H1 (cell line): ENCODE measurements at regions not wholly inside any gene's neighbourhood (a gene's known extent, or its start where the extent isn't known, plus 50 kb on each side); places are given as distances from the start of the nearest gene placed in this dataset.

Experiments
- CTCF ChIA-PET: fragments of 300-600 bp; sonication (Branson Sonifier 250); formaldehyde crosslinking; loops from one replicate; lab custom pipeline; 2021; ENCODE audit not compliant: partially characterized antibody; lab: Charles Lee
- POLR2A ChIA-PET: fragments of 300-600 bp; sonication (Branson Sonifier 250); formaldehyde crosslinking; loops from one replicate; lab custom pipeline; 2021; ENCODE audit warnings: inconsistent platforms; ENCODE audit not compliant: partially characterized antibody; lab: Charles Lee
- DNase-seq, 2 experiments: peaks; one replicate each; pipeline versions ENCODE4 v3.0.0 to v3.0.0-alpha.2; 2010 to 2022; ENCODE audit warnings: low spot score in 2 of 2, low read depth in 1 of 2, mixed read lengths in 1 of 2
- FAIRE-seq: peaks from 2 replicates; lab custom pipeline; 2011; peaks lifted over from hg19 to GRCh38; lab: Jason Lieb, UNC
- H2AFZ ChIP-seq: 2 replicates; pipeline ENCODE4 v1.8.1; 2012; ENCODE audit warnings: low read length, inconsistent platforms
- H2AK5ac ChIP-seq: 2 replicates; pipeline ENCODE4 v1.6.1; 2013; ENCODE audit warnings: low read depth, low read length
- H2BK120ac ChIP-seq: replicated peaks from 2 replicates; pipeline ENCODE3; 2013; ENCODE audit warnings: low read depth, low read length, inconsistent platforms
- H2BK12ac ChIP-seq: 2 replicates; pipeline ENCODE4 v1.6.1; 2013; ENCODE audit warnings: low read depth, low read length
- H2BK15ac ChIP-seq: 2 replicates; pipeline ENCODE4 v1.6.1; 2013; ENCODE audit warnings: low read length
- H2BK20ac ChIP-seq: 2 replicates; pipeline ENCODE4 v1.6.1; 2013; ENCODE audit warnings: low read length
- H2BK5ac ChIP-seq: 2 replicates; pipeline ENCODE4 v1.6.1; 2013; ENCODE audit warnings: low read depth, low read length
- H3K14ac ChIP-seq: 2 replicates; pipeline ENCODE4 v1.6.1; 2013; ENCODE audit warnings: inconsistent platforms; ENCODE audit not compliant: insufficient read length
- H3K18ac ChIP-seq: 2 replicates; pipeline ENCODE4 v1.6.1; 2013; ENCODE audit warnings: low read length; ENCODE audit errors: extremely low read depth
- H3K23ac ChIP-seq: 2 replicates; pipeline ENCODE4 v1.6.1; 2013; ENCODE audit warnings: inconsistent platforms; ENCODE audit not compliant: insufficient read length
- H3K23me2 ChIP-seq: 2 replicates; pipeline ENCODE4 v1.6.1; 2013; ENCODE audit warnings: low read depth, low read length
- H3K27ac ChIP-seq: 2 replicates; pipeline ENCODE4 v1.6.1; 2011; ENCODE audit warnings: low read depth, low read length, inconsistent platforms
- H3K27me3 ChIP-seq, 4 experiments: replicated peaks in 1 of 4; 1 replicate in 1 of 4; 2 replicates in 3 of 4; pipeline versions ENCODE4 v1.6.1 to v1.8.1; 2011 to 2013; ENCODE audit warnings: low read length in 3 of 4, mild to moderate bottlenecking in 3 of 4, inconsistent platforms in 2 of 4, mixed read lengths in 2 of 4, moderate library complexity in 1 of 4; ENCODE audit not compliant: control insufficient read depth in 3 of 4, insufficient read depth in 3 of 4; ENCODE audit errors: extremely low read depth in 1 of 4
- H3K36me3 ChIP-seq, 4 experiments: 2 replicates each; pipeline versions ENCODE4 v1.6.1 to v1.8.1; 2011 to 2013; ENCODE audit warnings: mild to moderate bottlenecking in 4 of 4, low read length in 3 of 4, moderate library complexity in 2 of 4, control low read depth in 1 of 4, inconsistent platforms in 1 of 4; ENCODE audit not compliant: insufficient read depth in 4 of 4, control insufficient read depth in 2 of 4
- H3K4ac ChIP-seq: replicated peaks from 2 replicates; pipeline ENCODE3; 2013; ENCODE audit warnings: low read length, low read depth, mixed read lengths, inconsistent platforms; ENCODE audit not compliant: insufficient read length
- H3K4me1 ChIP-seq, 4 experiments: replicated peaks in 1 of 4; 1 replicate in 1 of 4; 2 replicates in 3 of 4; pipeline versions ENCODE4 v1.6.1 to v1.8.1; 2011 to 2013; ENCODE audit warnings: low read length in 3 of 4, inconsistent platforms in 2 of 4, mixed read lengths in 1 of 4; ENCODE audit not compliant: insufficient read depth in 4 of 4, control insufficient read depth in 3 of 4
- H3K4me2 ChIP-seq, 2 experiments: 2 replicates each; pipeline versions ENCODE4 v1.6.1 to v1.8.1; 2011 to 2013; ENCODE audit warnings: low read depth in 2 of 2, low read length in 2 of 2, control low read depth in 1 of 2, inconsistent platforms in 1 of 2, mild to moderate bottlenecking in 1 of 2; ENCODE audit not compliant: insufficient read depth in 1 of 2
- H3K4me3 ChIP-seq, 4 experiments: fragments of 200-600, 300-600 bp in 1 of 4; sonication (generic), shearing (Covaris generic), sonication (Bioruptor Twin) in 1 of 4; 2 replicates each; pipeline versions ENCODE4 v1.5.1 to v1.8.1; 2011 to 2016; ENCODE audit warnings: low read length in 4 of 4, low read depth in 3 of 4, control low read depth in 2 of 4, inconsistent platforms in 2 of 4, mild to moderate bottlenecking in 2 of 4, mixed read lengths in 1 of 4, moderate library complexity in 1 of 4; ENCODE audit not compliant: insufficient read depth in 2 of 4; ENCODE audit errors: extremely low read depth in 1 of 4
- H3K56ac ChIP-seq: replicated peaks from 2 replicates; pipeline ENCODE3; 2013; ENCODE audit warnings: low read depth, mild to moderate bottlenecking, mixed read lengths, low read length, inconsistent platforms; ENCODE audit not compliant: insufficient read length
- H3K79me1 ChIP-seq: 2 replicates; pipeline ENCODE4 v1.6.1; 2013; ENCODE audit warnings: low read depth, low read length, control low read depth
- H3K79me2 ChIP-seq, 2 experiments: 2 replicates each; pipeline versions ENCODE4 v1.6.1 to v1.8.1; 2012 to 2013; ENCODE audit warnings: low read length in 2 of 2, mild to moderate bottlenecking in 2 of 2, inconsistent platforms in 1 of 2; ENCODE audit not compliant: insufficient read depth in 2 of 2, control insufficient read depth in 1 of 2
- H3K9ac ChIP-seq, 4 experiments: replicated peaks in 1 of 4; 1 replicate in 1 of 4; 2 replicates in 3 of 4; pipeline versions ENCODE4 v1.6.1 to v1.8.1; 2011 to 2013; ENCODE audit warnings: low read depth in 3 of 4, low read length in 3 of 4, control low read depth in 2 of 4, mild to moderate bottlenecking in 2 of 4, moderate library complexity in 2 of 4, inconsistent platforms in 1 of 4; ENCODE audit errors: extremely low read depth in 1 of 4
- H3K9me3 ChIP-seq, 2 experiments: 2 replicates each; pipeline versions ENCODE4 v1.6.1 to v1.8.1; 2012 to 2013; ENCODE audit warnings: mild to moderate bottlenecking in 2 of 2, moderate library complexity in 2 of 2, control low read depth in 1 of 2, inconsistent platforms in 1 of 2, low read depth in 1 of 2, low read length in 1 of 2, mixed read lengths in 1 of 2; ENCODE audit not compliant: insufficient read depth in 2 of 2
- H4K20me1 ChIP-seq, 2 experiments: replicated peaks in 1 of 2; 2 replicates each; pipeline versions ENCODE3 to v1.8.1; 2011 to 2013; ENCODE audit warnings: inconsistent platforms in 2 of 2, low read length in 2 of 2, mild to moderate bottlenecking in 1 of 2; ENCODE audit not compliant: insufficient read depth in 2 of 2, control insufficient read depth in 1 of 2
- H4K5ac ChIP-seq: 2 replicates; pipeline ENCODE4 v1.6.1; 2013; ENCODE audit warnings: low read length, low read depth, mixed read lengths, inconsistent platforms; ENCODE audit not compliant: insufficient read length
- H4K8ac ChIP-seq: 2 replicates; pipeline ENCODE4 v1.8.0; 2013; ENCODE audit warnings: mild to moderate bottlenecking, moderate library complexity, low read length, inconsistent platforms; ENCODE audit not compliant: insufficient read depth; ENCODE audit errors: extremely low read depth
- H4K91ac ChIP-seq: replicated peaks from 2 replicates; pipeline ENCODE3; 2013; ENCODE audit warnings: low read length, mixed read lengths, inconsistent platforms; ENCODE audit not compliant: insufficient read length
- EZH2 ChIP-seq: fragments of 200-600 bp; sonication (generic); IDR thresholded peaks from 2 replicates; pipeline ENCODE4 v1.7.1; 2012; ENCODE audit warnings: low read depth, mild to moderate bottlenecking, moderate library complexity, low read length, inconsistent platforms; ENCODE audit not compliant: severe bottlenecking
- HDAC2 ChIP-seq, 2 experiments: fragments of 300-600 bp in 1 of 2; sonication (generic) in 1 of 2; IDR thresholded peaks; 2 replicates each; pipeline ENCODE4 v1.6.1; 2011 to 2012; ENCODE audit warnings: low read depth in 2 of 2, low read length in 2 of 2, mild to moderate bottlenecking in 2 of 2, moderate library complexity in 2 of 2, borderline replicate concordance in 1 of 2, inconsistent platforms in 1 of 2
- JUN ChIP-seq: IDR thresholded peaks from 2 replicates; pipeline ENCODE4 v1.6.1; 2011; ENCODE audit warnings: low read depth, mild to moderate bottlenecking, improper control_type of control experiment, low read length
- KDM1A ChIP-seq: fragments of 200-600, 300-600 bp; sonication (generic); IDR thresholded peaks from 2 replicates; pipeline ENCODE4 v1.7.1; 2016; ENCODE audit warnings: mild to moderate bottlenecking, low read length, borderline replicate concordance
- KDM5A ChIP-seq: fragments of 200-600 bp; IDR thresholded peaks from 2 replicates; pipeline ENCODE4 v1.7.1; 2012; ENCODE audit warnings: mild to moderate bottlenecking, low read length, inconsistent platforms, mixed read lengths
- RXRA ChIP-seq: IDR thresholded peaks from 2 replicates; pipeline ENCODE4 v1.6.1; 2011; ENCODE audit warnings: low read depth, mild to moderate bottlenecking, low read length, moderate library complexity; ENCODE audit not compliant: insufficient read depth
- SRF ChIP-seq: IDR thresholded peaks from 2 replicates; pipeline ENCODE4 v1.6.1; 2011; ENCODE audit warnings: mild to moderate bottlenecking, low read depth, low read length, moderate library complexity
- WGBS, 2 experiments: shearing (Covaris generic) in 1 of 2; methylation state at CpG; one replicate each; pipeline versions ENCODE4 v1.1.6 to v1.1.7; 2013 to 2015; ENCODE audit warnings: low lambda C conversion rate in 2 of 2, mixed read lengths in 2 of 2, inconsistent platforms in 1 of 2, low coverage in 1 of 2, missing lambda C conversion rate in 1 of 2; ENCODE audit not compliant: insufficient replicate concordance in 2 of 2, insufficient coverage in 1 of 2, insufficient read length in 1 of 2; ENCODE audit errors: extremely low coverage in 1 of 2, missing lambda C conversion rate in 1 of 2; 5-methylcytosine and 5-hydroxymethylcytosine counted together
- TF ChIP-seq, protein P1 (sequence below), 3 experiments: IDR thresholded peaks; 1 replicate in 2 of 3; 2 replicates in 1 of 3; pipeline versions ENCODE4 v1.5.1 to v1.6.1; 2011; ENCODE audit warnings: low read length in 3 of 3, mild to moderate bottlenecking in 3 of 3, inconsistent platforms in 2 of 3, low read depth in 1 of 3, moderate library complexity in 1 of 3; ENCODE audit not compliant: insufficient read depth in 1 of 3; ENCODE audit errors: control extremely low read depth in 1 of 3
- TF ChIP-seq, protein P2 (sequence below): IDR thresholded peaks from 2 replicates; pipeline ENCODE4 v1.6.1; 2011; ENCODE audit warnings: low read depth, mild to moderate bottlenecking, low read length; ENCODE audit not compliant: insufficient read depth

DNA sequence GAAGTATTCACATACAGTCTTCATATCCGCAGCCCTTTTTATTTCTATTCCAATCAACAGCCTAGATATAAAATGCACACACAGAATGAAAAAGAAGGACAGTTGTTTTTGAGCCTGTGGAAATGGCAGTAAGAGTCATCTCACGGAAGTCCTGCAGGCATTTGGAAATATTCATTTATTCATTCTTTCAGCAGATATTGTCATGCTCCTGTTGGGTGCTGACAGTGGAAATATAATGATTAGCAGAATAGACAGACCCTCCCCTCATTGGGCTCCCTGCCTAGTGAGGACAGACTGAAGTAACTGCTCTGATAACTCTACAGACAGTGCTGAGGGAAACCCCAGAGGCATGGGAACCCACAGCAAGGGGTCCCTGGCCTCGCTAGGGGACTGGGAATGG lies 392.3 kb downstream of the FOXO1 start (continued):
- no peak for TF ChIP-seq RXRA

DNA sequence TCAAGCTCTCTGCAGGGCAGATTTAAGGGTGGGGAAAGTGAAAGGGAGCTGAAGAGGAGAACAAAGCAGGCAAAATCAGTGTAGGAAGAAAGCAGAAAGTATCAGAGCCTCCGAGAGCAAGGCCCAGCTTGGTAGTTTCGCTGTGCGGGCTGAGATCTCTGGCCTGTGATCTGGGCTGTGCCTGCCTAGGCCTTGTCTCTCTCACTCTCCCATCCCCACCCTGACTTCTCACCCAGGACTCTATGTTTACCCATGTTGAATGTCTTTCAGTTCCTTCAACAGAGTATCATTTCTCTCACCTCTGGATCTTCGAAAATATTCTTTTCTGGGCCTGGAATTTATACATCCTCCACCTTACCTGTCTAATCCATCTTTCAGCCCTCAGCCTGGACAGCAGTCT lies 391.3 kb downstream of the FOXO1 start:
- Histone ChIP-seq H3K79me2 (no peaks in the 10 kb centered on the region), H2BK20ac (no peak overlapping the region), H3K4ac (no peak overlapping the region), H4K8ac (no peak overlapping the region), H3K27me3 (no peaks in the 10 kb centered on the region; a peak in 1 of 7 replicates), H3K27ac (no peak overlapping the region), H2BK5ac (no peak overlapping the region), H3K56ac (no peak overlapping the region), H3K9me3 (no peaks in the 10 kb centered on the region), H2AK5ac (no peak overlapping the region), H3K23ac (no peak overlapping the region), H3K79me1 (no peaks in the 10 kb centered on the region), H3K4me2 (no peak overlapping the region), H4K5ac (no peak overlapping the region), H2BK120ac (no peak overlapping the region), H2AFZ (no peak overlapping the region), H2BK12ac (no peak overlapping the region), H3K9ac (no peak overlapping the region), H3K18ac (no peak overlapping the region), H3K14ac (no peak overlapping the region), H3K4me3 (no peak overlapping the region), H3K4me1 (peaks cover 0 to 11% (median 9%) of the 10 kb centered on the region in 4 experiments), H4K20me1 (no peaks in the 10 kb centered on the region), H4K91ac (no peak overlapping the region), H3K36me3 (no peaks in the 10 kb centered on the region; a peak in 1 of 8 replicates), H3K23me2 (no peaks in the 10 kb centered on the region), H2BK15ac (no peak overlapping the region)
- ChIA-PET CTCF (no interaction called here), POLR2A (no interaction called here)
- DNase-seq (no peak), FAIRE-seq (no peak)
- WGBS, 2 experiments = 96% methylated on average over 4 of the region's 4 CpGs; no CpG with 5 or more reads in 1 of the 2 experiments
- TF ChIP-seq SRF (no peak), KDM5A (no peak), HDAC2 (IDR thresholded peaks at IDR 0.05; ENCODE audit: borderline replicate concordance in 1 of 2, low read depth in 2 of 2, low read length in 2 of 2) (no peak), KDM1A (no peak), EZH2 (no peak), JUN (no peak)
- TF ChIP-seq, protein P1, sequence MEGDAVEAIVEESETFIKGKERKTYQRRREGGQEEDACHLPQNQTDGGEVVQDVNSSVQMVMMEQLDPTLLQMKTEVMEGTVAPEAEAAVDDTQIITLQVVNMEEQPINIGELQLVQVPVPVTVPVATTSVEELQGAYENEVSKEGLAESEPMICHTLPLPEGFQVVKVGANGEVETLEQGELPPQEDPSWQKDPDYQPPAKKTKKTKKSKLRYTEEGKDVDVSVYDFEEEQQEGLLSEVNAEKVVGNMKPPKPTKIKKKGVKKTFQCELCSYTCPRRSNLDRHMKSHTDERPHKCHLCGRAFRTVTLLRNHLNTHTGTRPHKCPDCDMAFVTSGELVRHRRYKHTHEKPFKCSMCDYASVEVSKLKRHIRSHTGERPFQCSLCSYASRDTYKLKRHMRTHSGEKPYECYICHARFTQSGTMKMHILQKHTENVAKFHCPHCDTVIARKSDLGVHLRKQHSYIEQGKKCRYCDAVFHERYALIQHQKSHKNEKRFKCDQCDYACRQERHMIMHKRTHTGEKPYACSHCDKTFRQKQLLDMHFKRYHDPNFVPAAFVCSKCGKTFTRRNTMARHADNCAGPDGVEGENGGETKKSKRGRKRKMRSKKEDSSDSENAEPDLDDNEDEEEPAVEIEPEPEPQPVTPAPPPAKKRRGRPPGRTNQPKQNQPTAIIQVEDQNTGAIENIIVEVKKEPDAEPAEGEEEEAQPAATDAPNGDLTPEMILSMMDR (IDR thresholded peaks at IDR 0.05; ENCODE audit: control extremely low read depth in 1 of 3, insufficient read depth in 1 of 3, low read depth in 1 of 3, low read length in 3 of 3) = no peak
- TF ChIP-seq, protein P2, sequence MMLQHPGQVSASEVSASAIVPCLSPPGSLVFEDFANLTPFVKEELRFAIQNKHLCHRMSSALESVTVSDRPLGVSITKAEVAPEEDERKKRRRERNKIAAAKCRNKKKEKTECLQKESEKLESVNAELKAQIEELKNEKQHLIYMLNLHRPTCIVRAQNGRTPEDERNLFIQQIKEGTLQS = no peak
